ENCODE measurements at regions not wholly inside any gene's neighbourhood (a gene's known extent, or its start where the extent isn't known, plus 50 kb on each side); places are given as distances from the start of the nearest gene placed in this dataset.

GRCh38 chr18:39421276-39421675 lies 1855.7 kb upstream of the CELF4 start:
- TF ChIP-seq REST (IDR thresholded peaks at IDR 0.05; ENCODE audit: insufficient read depth in 1 of 2, low read depth in 2 of 2, low read length in 2 of 2) = no peak
- TF ChIP-seq TAF1 (IDR thresholded peaks at IDR 0.05; ENCODE audit: borderline replicate concordance, insufficient read depth, low read length) = no peak
- no peak for TF ChIP-seq FOXP2 (optimal IDR thresholded peaks at IDR 0.05; ENCODE audit: borderline replicate concordance, extremely low read depth, extremely low read length, insufficient read depth)
- no peak for TF ChIP-seq POLR2AphosphoS5 (IDR thresholded peaks at IDR 0.05; ENCODE audit: low read depth, low read length)

All from PFSK-1 (cell line).